ENCODE measurements at regions not wholly inside any gene's neighbourhood (a gene's known extent, or its start where the extent isn't known, plus 50 kb on each side); places are given as distances from the start of the nearest gene placed in this dataset.
A peak's percentile ranks its signal among the peaks of the same experiment; 100 is the strongest.

DNA sequence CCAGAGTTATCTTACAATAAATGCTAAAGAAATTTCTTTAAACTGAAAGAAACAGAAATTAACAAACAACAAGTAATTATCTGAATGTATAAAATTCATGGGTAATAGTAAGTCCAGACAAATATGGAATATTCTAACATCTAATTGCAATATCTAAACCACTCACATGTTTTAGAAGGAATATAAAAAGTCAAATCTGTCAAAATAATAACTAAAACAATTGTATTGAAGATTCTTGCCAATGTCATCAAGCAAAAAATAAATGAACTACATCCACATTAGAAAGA is 942.9 kb upstream of the PCDH20 start:
- Mint-ChIP-seq H3K27ac (no peak overlapping the region), H3K36me3 (ENCODE audit: low read depth) (no peaks in the 10 kb centered on the region), H3K4me3 (no peak overlapping the region), H3K4me1 (peaks cover 6% of the 10 kb centered on the region), H3K9me3 (no peaks in the 10 kb centered on the region), H3K27me3 (ENCODE audit: low read depth, poor library complexity) (no peaks in the 10 kb centered on the region)
- TF ChIP-seq, protein P1, sequence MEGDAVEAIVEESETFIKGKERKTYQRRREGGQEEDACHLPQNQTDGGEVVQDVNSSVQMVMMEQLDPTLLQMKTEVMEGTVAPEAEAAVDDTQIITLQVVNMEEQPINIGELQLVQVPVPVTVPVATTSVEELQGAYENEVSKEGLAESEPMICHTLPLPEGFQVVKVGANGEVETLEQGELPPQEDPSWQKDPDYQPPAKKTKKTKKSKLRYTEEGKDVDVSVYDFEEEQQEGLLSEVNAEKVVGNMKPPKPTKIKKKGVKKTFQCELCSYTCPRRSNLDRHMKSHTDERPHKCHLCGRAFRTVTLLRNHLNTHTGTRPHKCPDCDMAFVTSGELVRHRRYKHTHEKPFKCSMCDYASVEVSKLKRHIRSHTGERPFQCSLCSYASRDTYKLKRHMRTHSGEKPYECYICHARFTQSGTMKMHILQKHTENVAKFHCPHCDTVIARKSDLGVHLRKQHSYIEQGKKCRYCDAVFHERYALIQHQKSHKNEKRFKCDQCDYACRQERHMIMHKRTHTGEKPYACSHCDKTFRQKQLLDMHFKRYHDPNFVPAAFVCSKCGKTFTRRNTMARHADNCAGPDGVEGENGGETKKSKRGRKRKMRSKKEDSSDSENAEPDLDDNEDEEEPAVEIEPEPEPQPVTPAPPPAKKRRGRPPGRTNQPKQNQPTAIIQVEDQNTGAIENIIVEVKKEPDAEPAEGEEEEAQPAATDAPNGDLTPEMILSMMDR (IDR thresholded peaks at IDR 0.05): no peak
- no peak for DNase-seq

DNA sequence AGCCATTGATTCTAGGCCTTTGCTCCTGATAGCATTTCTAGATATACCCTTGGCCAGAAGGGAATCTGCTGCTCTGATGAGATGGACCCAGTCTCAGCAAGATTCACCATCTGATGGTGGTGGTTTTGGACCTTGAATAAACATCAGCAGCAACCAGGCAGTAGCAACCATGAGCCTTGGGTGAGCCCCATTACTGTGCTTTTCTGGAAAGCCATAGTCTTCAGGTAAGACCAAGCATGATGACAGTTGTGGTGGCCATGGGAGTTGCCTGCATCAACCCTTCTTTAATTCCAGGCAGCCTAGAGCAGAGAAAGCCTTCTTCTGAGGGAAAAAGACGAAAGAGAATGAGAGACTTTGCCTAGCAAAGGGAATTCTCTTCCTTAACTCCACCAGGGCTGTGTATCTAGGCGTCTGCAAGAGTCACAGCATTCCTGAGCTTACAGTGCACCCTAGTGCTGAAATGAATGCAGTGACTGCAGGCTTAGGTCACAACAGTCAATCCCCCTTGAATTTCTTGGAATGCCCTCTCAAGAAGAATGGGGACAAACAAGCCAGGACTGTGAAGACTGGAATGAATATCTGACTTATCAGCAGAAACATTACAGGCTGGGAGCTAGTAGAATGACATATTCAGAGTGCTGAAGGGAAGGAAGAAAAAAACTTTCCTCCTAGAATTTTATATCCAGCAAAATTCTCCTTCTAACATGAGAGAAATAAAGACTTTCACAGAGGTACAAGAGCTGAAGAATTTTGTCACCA is 942.4 kb upstream of the PCDH20 start:
- Mint-ChIP-seq H3K27me3 (ENCODE audit: low read depth, poor library complexity) (no peaks in the 10 kb centered on the region), H3K9me3 (no peaks in the 10 kb centered on the region), H3K4me3 (no peak overlapping the region), H3K36me3 (ENCODE audit: low read depth) (no peaks in the 10 kb centered on the region), H3K4me1 (peaks cover 6% of the 10 kb centered on the region), H3K27ac (peak overlapping the region; percentile 87)
- peak; percentile 47 for DNase-seq
- TF ChIP-seq, protein P1 (IDR thresholded peaks at IDR 0.05): peak; percentile 68

DNA sequence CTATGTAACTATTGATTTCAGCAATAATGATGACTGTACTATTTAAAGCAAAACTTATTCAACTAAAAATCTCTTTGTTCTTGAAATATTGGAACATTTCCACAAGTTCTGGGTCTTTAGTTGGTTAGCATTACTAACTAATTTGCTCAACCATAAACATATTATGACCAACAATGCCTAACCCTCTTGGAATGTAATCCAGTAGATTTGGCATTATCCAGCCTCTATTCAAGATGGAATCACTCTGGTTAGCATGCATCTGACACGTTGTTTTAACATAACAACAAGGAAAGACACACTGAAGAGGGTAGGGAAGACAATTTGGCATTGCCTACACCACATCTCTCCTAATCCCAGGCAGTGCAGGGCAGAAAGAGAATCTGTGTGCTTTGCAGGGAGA is 941.3 kb upstream of the PCDH20 start:
- Mint-ChIP-seq H3K4me1 (peaks cover 6% of the 10 kb centered on the region), H3K4me3 (no peak overlapping the region), H3K36me3 (ENCODE audit: low read depth) (no peaks in the 10 kb centered on the region), H3K9me3 (no peaks in the 10 kb centered on the region), H3K27ac (no peak overlapping the region), H3K27me3 (ENCODE audit: low read depth, poor library complexity) (no peaks in the 10 kb centered on the region)
- TF ChIP-seq, protein P1 (IDR thresholded peaks at IDR 0.05): no peak
- no peak for DNase-seq

DNA sequence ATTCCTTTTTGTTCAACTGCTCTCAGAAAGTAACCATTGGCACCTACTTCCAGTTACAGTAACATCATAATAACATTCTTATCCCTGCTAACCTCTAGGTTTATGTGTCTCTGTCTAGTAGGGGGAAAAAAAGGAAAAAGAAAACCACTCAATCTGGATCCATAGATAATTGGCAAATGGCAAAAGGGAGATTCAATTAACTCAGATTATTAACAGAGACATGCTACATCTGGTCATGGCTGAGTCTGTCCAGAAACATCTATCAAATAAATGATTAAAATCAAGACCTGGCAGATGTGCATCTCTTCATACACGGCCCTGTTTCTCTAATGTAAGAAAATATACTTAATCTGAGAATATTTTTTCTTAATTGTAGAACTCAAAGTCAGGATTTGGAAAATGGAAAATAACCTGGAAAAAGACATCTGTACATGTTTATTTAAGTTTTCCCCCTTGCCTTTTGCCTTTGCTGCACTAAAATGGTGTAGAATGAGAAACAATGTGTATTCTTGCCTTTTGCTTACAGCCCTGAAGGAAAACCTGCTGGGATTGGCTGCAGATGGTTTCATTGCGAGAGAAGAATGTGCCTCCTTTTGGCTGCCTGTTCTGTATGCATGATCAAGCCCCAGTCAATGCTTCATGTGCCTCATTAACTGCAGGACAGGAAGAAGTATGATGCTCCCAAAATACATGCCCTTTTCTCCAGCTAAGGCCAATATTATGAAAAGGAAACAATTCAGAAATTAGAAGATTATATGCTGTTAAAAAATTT is 921.6 kb upstream of the PCDH20 start:
- DNase-seq: peak; percentile 15
- TF ChIP-seq, protein P1 (IDR thresholded peaks at IDR 0.05): no peak
- Mint-ChIP-seq H3K9me3 (no peaks in the 10 kb centered on the region), H3K4me1 (peaks cover 10% of the 10 kb centered on the region), H3K27me3 (ENCODE audit: low read depth, poor library complexity) (no peaks in the 10 kb centered on the region), H3K36me3 (ENCODE audit: low read depth) (no peaks in the 10 kb centered on the region), H3K27ac (no peak overlapping the region), H3K4me3 (no peak overlapping the region)

DNA sequence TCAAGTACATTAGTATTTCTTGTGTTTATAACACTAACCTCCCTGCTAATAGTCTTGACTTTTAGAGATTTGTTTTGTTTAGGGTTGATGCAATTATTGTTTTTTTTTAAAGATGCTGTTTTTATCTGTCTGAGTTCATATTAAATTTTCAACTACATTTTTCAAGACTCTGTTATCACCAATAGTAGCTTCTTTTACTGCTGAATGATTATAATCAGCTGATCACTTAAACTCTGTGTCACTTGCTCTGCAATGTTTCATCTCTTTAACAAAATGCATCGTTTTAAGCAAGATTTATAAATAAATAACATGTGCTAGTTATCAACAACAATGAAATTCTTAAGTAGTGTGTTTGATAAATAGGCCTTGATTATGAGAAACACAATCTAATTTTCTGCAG is 920.9 kb upstream of the PCDH20 start:
- Mint-ChIP-seq H3K4me3 (no peak overlapping the region), H3K27ac (no peak overlapping the region), H3K27me3 (ENCODE audit: low read depth, poor library complexity) (no peaks in the 10 kb centered on the region), H3K9me3 (no peaks in the 10 kb centered on the region), H3K36me3 (ENCODE audit: low read depth) (no peaks in the 10 kb centered on the region), H3K4me1 (peaks cover 10% of the 10 kb centered on the region)
- TF ChIP-seq, protein P1 (IDR thresholded peaks at IDR 0.05): no peak
- no peak for DNase-seq

DNA sequence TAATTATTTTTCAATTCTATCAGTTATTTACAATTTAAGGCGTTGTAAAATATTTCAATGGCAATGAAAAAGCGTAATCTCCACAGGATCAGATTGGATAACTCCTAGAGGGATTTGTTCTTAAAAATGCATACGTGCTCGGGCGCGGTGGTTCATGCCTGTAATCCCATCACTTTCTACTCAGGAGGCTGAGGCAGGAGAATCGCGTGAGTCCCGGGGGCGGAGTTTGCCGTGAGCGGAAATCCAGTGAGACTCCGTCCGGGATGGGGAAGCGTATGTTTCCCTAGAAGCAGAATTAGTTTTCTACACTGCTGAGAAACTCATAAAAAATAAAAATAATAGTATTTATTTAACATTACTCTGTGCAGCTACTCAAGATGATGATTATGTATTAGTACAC is 917.8 kb upstream of the PCDH20 start:
- Mint-ChIP-seq H3K27me3 (ENCODE audit: low read depth, poor library complexity) (no peaks in the 10 kb centered on the region), H3K4me1 (peaks cover 10% of the 10 kb centered on the region), H3K4me3 (no peak overlapping the region), H3K36me3 (ENCODE audit: low read depth) (no peaks in the 10 kb centered on the region), H3K9me3 (no peaks in the 10 kb centered on the region), H3K27ac (no peak overlapping the region)
- no peak for DNase-seq
- TF ChIP-seq, protein P1 (IDR thresholded peaks at IDR 0.05): no peak
